H9 (cell line): ENCODE measurements at regions not wholly inside any gene's neighbourhood (a gene's known extent, or its start where the extent isn't known, plus 50 kb on each side); places are given as distances from the start of the nearest gene placed in this dataset.

ENCODE experiments used
- DNase-seq: peaks from one replicate; pipeline ENCODE4 v3.0.0-alpha.2; 2017
- H2AFZ ChIP-seq: one replicate; pipeline ENCODE4 v1.6.1; 2013; ENCODE audit warnings: mild to moderate bottlenecking, low read length, control low read depth, moderate library complexity
- H2AK5ac ChIP-seq: 2 replicates; pipeline ENCODE4 v1.6.1; 2013; ENCODE audit warnings: low read length, control low read depth, mixed read lengths; ENCODE audit not compliant: insufficient read length
- H2BK120ac ChIP-seq: one replicate; pipeline ENCODE4 v1.6.1; 2013; ENCODE audit warnings: low read depth, mild to moderate bottlenecking, low read length, control low read depth, inconsistent platforms; ENCODE audit not compliant: poor library complexity, severe bottlenecking
- H2BK12ac ChIP-seq: 2 replicates; pipeline ENCODE4 v1.6.1; 2013; ENCODE audit warnings: low read length, control low read depth, mixed read lengths, low read depth; ENCODE audit not compliant: insufficient read length
- H2BK15ac ChIP-seq: 2 replicates; pipeline ENCODE4 v1.6.1; 2013; ENCODE audit warnings: low read depth, low read length, control low read depth
- H2BK20ac ChIP-seq: one replicate; pipeline ENCODE4 v1.6.1; 2013; ENCODE audit warnings: low read depth, mild to moderate bottlenecking, low read length, control low read depth, inconsistent platforms; ENCODE audit not compliant: poor library complexity, severe bottlenecking
- H2BK5ac ChIP-seq: 2 replicates; pipeline ENCODE4 v1.6.1; 2013; ENCODE audit warnings: low read length, control low read depth, mixed read lengths; ENCODE audit not compliant: insufficient read length
- H3K14ac ChIP-seq: 2 replicates; pipeline ENCODE4 v1.6.1; 2013; ENCODE audit warnings: low read length, control low read depth; ENCODE audit not compliant: insufficient read depth
- H3K18ac ChIP-seq: 2 replicates; pipeline ENCODE4 v1.6.1; 2013; ENCODE audit warnings: low read depth, mild to moderate bottlenecking, mixed read lengths, low read length, control low read depth; ENCODE audit not compliant: insufficient read length
- H3K23ac ChIP-seq: 2 replicates; pipeline ENCODE4 v1.6.1; 2013; ENCODE audit warnings: low read length, control low read depth, mixed read lengths, low read depth; ENCODE audit not compliant: insufficient read length
- H3K23me2 ChIP-seq: 2 replicates; pipeline ENCODE4 v1.6.1; 2013; ENCODE audit warnings: low read depth, mild to moderate bottlenecking, mixed read lengths, low read length, control low read depth; ENCODE audit not compliant: insufficient read length, poor library complexity, severe bottlenecking
- H3K27ac ChIP-seq: 2 replicates; pipeline ENCODE4 v1.5.1; 2013; ENCODE audit warnings: low read length, control low read depth, mixed read lengths, low read depth; ENCODE audit not compliant: insufficient read length
- H3K27me3 ChIP-seq: 2 replicates; pipeline ENCODE4 v1.6.1; 2013; ENCODE audit warnings: low read length, control low read depth, inconsistent platforms; ENCODE audit not compliant: insufficient read depth
- H3K4ac ChIP-seq: 2 replicates; pipeline ENCODE4 v1.6.1; 2013; ENCODE audit warnings: low read depth, mild to moderate bottlenecking, control low read depth, inconsistent platforms, low read length, moderate library complexity
- H3K4me1 ChIP-seq: 2 replicates; pipeline ENCODE4 v1.6.1; 2013; ENCODE audit warnings: low read length, control low read depth, inconsistent platforms; ENCODE audit not compliant: insufficient read depth
- H3K4me2 ChIP-seq: 2 replicates; pipeline ENCODE4 v1.6.1; 2013; ENCODE audit warnings: low read length, control low read depth, mixed read lengths; ENCODE audit not compliant: insufficient read length, insufficient read depth
- H3K56ac ChIP-seq: 2 replicates; pipeline ENCODE4 v1.6.1; 2013; ENCODE audit warnings: low read depth, mild to moderate bottlenecking, mixed read lengths, low read length, control low read depth; ENCODE audit not compliant: insufficient read length
- H3K79me1 ChIP-seq: 2 replicates; pipeline ENCODE4 v1.6.1; 2013; ENCODE audit warnings: low read depth, mild to moderate bottlenecking, moderate library complexity, low read length, control low read depth, inconsistent platforms; ENCODE audit not compliant: insufficient read depth, poor library complexity, severe bottlenecking
- H3K79me2 ChIP-seq: 2 replicates; pipeline ENCODE4 v1.6.1; 2013; ENCODE audit warnings: low read length, control low read depth, inconsistent platforms; ENCODE audit not compliant: insufficient read depth
- H3K9ac ChIP-seq: 2 replicates; pipeline ENCODE4 v1.6.1; 2013; ENCODE audit warnings: low read length, control low read depth, mixed read lengths; ENCODE audit not compliant: insufficient read length; ENCODE audit errors: extremely low read depth
- H3K9me3 ChIP-seq: one replicate; pipeline ENCODE4 v1.6.1; 2013; ENCODE audit warnings: low read depth, low read length, inconsistent platforms; ENCODE audit not compliant: control insufficient read depth
- H3T11ph ChIP-seq: one replicate; pipeline ENCODE4 v1.6.1; 2013; ENCODE audit warnings: mild to moderate bottlenecking, low read length, control low read depth, inconsistent platforms
- H4K20me1 ChIP-seq: one replicate; pipeline ENCODE4 v1.6.1; 2013; ENCODE audit not compliant: control insufficient read depth, insufficient read length, insufficient read depth
- H4K5ac ChIP-seq: 2 replicates; pipeline ENCODE4 v1.6.1; 2013; ENCODE audit warnings: low read depth, mild to moderate bottlenecking, mixed read lengths, low read length, control low read depth; ENCODE audit not compliant: insufficient read length
- H4K8ac ChIP-seq: replicated peaks from 2 replicates; pipeline ENCODE4 v1.6.1; 2013; ENCODE audit warnings: low read length, control low read depth, mixed read lengths, low read depth; ENCODE audit not compliant: insufficient read length
- H4K91ac ChIP-seq: 2 replicates; pipeline ENCODE4 v1.6.1; 2013; ENCODE audit warnings: low read depth, mild to moderate bottlenecking, moderate library complexity, mixed read lengths, low read length, control low read depth; ENCODE audit not compliant: insufficient read length
- H3K27ac Mint-ChIP-seq, 3 experiments: 2 replicates in 2 of 3; 3 replicates in 1 of 3; pipeline ENCODE4 v1.8.0; 2020 to 2021; ENCODE audit warnings: mixed read lengths in 3 of 3, mild to moderate bottlenecking in 1 of 3, moderate library complexity in 1 of 3
- H3K27me3 Mint-ChIP-seq: 2 replicates; pipeline ENCODE4 v1.8.0; 2021; ENCODE audit warnings: low read depth, mild to moderate bottlenecking, moderate library complexity, mixed read lengths
- H3K36me3 Mint-ChIP-seq, 3 experiments: 2 replicates in 2 of 3; 3 replicates in 1 of 3; pipeline ENCODE4 v1.8.0; 2020 to 2021; ENCODE audit warnings: low read depth in 3 of 3, mixed read lengths in 3 of 3; ENCODE audit not compliant: insufficient read depth in 1 of 3
- H3K4me1 Mint-ChIP-seq, 2 experiments: 2 replicates each; pipeline ENCODE4 v1.8.0; 2020; ENCODE audit warnings: mixed read lengths in 2 of 2
- H3K4me3 Mint-ChIP-seq, 2 experiments: 2 replicates in 1 of 2; 3 replicates in 1 of 2; pipeline ENCODE4 v1.8.0; 2020 to 2021; ENCODE audit warnings: mild to moderate bottlenecking in 2 of 2, mixed read lengths in 2 of 2, moderate library complexity in 1 of 2
- H3K9me3 Mint-ChIP-seq, 2 experiments: 2 replicates in 1 of 2; 3 replicates in 1 of 2; pipeline ENCODE4 v1.8.0; 2020; ENCODE audit warnings: mild to moderate bottlenecking in 2 of 2, mixed read lengths in 2 of 2, moderate library complexity in 1 of 2
- WGBS: extraction: QIAGEN DNeasy Blood & Tissue Kit; methylation state at CpG from one replicate; pipeline ENCODE4 v1.1.7; 2013; ENCODE audit warnings: missing lambda C conversion rate, low lambda C conversion rate, mixed read lengths; ENCODE audit not compliant: insufficient read length; ENCODE audit errors: extremely low coverage; 5-methylcytosine and 5-hydroxymethylcytosine counted together
- TF ChIP-seq, protein P1 (sequence below): fragments of 200-600 bp; sonication (generic); conservative IDR thresholded peaks from 3 replicates; pipeline ENCODE4 v1.8.0; 2021; ENCODE audit warnings: antibody characterized with exemption, mild to moderate bottlenecking

DNA sequence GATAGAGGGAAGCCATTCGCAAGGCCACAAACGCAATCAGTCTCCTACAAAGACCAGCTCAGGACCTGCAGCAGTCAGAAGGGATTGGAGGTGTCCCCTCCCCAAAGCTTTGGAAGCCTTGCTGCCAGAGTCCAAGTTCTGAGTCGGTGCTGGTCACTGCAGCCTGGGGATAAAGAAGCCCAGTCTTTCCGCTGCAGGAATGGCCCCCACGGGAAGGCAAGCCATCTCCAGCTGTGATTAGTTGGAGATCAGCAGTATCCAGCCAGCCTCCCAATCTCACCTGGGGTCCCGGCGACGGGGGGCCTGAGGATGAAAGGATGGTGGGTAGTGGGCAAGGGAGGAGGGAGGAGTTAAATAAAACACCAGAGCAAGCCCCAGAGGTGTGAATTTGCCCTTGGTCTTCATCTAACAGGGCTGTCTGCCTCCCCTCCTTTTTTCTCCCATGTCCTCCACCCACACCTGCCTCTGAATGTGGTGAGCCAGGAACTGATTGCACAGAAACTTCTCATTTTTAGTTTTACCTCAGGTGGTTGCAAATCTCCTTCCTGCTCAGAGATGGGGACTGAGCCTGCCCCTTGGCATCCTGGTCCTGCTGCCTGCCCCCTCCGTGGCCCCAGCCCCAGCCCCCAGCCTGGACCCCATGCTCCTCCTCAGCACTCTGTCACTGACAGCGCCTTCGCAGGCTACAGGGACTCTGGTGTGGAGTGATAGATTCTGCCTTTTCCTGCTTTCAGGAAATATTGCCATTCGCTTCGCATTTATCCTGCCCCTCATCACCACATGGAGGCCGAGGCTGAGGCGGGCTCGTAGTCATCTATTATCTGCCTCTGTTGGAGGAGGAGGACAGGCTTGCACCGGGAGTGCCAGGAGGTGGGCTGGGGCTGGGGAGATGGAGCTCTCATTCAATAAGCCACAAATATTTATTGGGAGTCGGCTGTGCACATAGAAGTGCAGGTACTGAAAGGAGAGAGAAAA, 262.9 kb upstream of the SDK2 start:
- H3K27me3 Mint-ChIP-seq: peaks cover 99% of the 10 kb centered on the region
- Histone ChIP-seq H3K9ac (no peak overlapping the region), H3K9me3 (no peaks in the 10 kb centered on the region), H2AFZ (no peak overlapping the region), H2BK120ac (no peak overlapping the region), H4K20me1 (no peaks in the 10 kb centered on the region), H3K18ac (no peak overlapping the region), H4K91ac (no peak overlapping the region), H2BK5ac (no peak overlapping the region), H2BK15ac (no peak overlapping the region), H2BK12ac (no peak overlapping the region), H4K5ac (no peak overlapping the region), H3K23ac (no peak overlapping the region), H3K23me2 (peaks cover 2% of the 10 kb centered on the region), H3K79me2 (no peaks in the 10 kb centered on the region), H3K27ac (no peak overlapping the region), H3K4me2 (no peak overlapping the region), H2BK20ac (no peak overlapping the region), H4K8ac (no peak overlapping the region), H3K79me1 (no peaks in the 10 kb centered on the region), H3K4me1 (no peaks in the 10 kb centered on the region), H3K14ac (no peak overlapping the region), H3K56ac (no peak overlapping the region), H3T11ph (no peak overlapping the region), H3K27me3 (peaks cover 44% of the 10 kb centered on the region; the same call in 1 of the 2 replicates), H2AK5ac (no peak overlapping the region), H3K4ac (no peak overlapping the region)
- peaks cover 12 to 18% of the 10 kb centered on the region in 2 experiments for H3K4me1 Mint-ChIP-seq
- H3K27ac Mint-ChIP-seq: no peak overlapping the region
- H3K36me3 Mint-ChIP-seq: no peaks in the 10 kb centered on the region; a peak in 1 of 7 replicates
- H3K4me3 Mint-ChIP-seq: no peak overlapping the region
- TF ChIP-seq, protein P1, sequence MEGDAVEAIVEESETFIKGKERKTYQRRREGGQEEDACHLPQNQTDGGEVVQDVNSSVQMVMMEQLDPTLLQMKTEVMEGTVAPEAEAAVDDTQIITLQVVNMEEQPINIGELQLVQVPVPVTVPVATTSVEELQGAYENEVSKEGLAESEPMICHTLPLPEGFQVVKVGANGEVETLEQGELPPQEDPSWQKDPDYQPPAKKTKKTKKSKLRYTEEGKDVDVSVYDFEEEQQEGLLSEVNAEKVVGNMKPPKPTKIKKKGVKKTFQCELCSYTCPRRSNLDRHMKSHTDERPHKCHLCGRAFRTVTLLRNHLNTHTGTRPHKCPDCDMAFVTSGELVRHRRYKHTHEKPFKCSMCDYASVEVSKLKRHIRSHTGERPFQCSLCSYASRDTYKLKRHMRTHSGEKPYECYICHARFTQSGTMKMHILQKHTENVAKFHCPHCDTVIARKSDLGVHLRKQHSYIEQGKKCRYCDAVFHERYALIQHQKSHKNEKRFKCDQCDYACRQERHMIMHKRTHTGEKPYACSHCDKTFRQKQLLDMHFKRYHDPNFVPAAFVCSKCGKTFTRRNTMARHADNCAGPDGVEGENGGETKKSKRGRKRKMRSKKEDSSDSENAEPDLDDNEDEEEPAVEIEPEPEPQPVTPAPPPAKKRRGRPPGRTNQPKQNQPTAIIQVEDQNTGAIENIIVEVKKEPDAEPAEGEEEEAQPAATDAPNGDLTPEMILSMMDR: no peak
- WGBS: no CpG with 5 or more reads among the region's 18 CpGs
- H3K9me3 Mint-ChIP-seq: peaks cover 0 to 2% of the 10 kb centered on the region in 2 experiments; a peak in 2 of 5 replicates
- no peak for DNase-seq
